ENCODE measurements at regions not wholly inside any gene's neighbourhood (a gene's known extent, or its start where the extent isn't known, plus 50 kb on each side); places are given as distances from the start of the nearest gene placed in this dataset.

DNA sequence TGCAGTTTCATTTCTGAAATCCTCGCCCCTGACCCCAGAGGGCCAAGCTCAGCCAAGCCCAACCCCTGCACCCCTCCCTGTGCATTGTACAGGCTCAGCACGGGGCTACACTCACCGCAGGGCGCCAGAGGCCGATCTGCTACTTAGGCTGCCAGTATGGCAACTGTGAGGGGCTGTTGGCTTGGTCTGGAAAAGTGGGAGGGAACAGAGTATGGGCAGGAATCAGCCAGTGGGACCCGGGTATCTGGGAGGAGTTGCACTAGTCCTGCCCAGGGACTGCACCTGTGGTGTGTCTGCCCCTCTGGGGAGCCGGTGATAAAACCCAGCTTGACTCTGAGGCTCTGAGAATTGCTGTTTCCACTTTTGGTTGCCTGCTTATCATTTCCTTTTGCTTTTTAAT, 167.4 kb upstream of the KIF2A start:
- no peak for DNase-seq (ENCODE audit: low spot score)
- no peaks in the 10 kb centered on the region for H3K27me3 ChIP-seq (ENCODE audit: control insufficient read depth in 4 of 4, insufficient read depth in 4 of 4, low read length in 3 of 4)
- no peaks in the 10 kb centered on the region for H3K36me3 ChIP-seq (ENCODE audit: control insufficient read depth in 4 of 4, insufficient read depth in 3 of 4, low read depth in 1 of 4, low read length in 3 of 4)
- TF ChIP-seq, protein P1, sequence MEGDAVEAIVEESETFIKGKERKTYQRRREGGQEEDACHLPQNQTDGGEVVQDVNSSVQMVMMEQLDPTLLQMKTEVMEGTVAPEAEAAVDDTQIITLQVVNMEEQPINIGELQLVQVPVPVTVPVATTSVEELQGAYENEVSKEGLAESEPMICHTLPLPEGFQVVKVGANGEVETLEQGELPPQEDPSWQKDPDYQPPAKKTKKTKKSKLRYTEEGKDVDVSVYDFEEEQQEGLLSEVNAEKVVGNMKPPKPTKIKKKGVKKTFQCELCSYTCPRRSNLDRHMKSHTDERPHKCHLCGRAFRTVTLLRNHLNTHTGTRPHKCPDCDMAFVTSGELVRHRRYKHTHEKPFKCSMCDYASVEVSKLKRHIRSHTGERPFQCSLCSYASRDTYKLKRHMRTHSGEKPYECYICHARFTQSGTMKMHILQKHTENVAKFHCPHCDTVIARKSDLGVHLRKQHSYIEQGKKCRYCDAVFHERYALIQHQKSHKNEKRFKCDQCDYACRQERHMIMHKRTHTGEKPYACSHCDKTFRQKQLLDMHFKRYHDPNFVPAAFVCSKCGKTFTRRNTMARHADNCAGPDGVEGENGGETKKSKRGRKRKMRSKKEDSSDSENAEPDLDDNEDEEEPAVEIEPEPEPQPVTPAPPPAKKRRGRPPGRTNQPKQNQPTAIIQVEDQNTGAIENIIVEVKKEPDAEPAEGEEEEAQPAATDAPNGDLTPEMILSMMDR (IDR thresholded peaks at IDR 0.05; ENCODE audit: low read depth, low read length, missing input control) = no peak
- no peak for TF ChIP-seq SP1 (IDR thresholded peaks at IDR 0.05)
- TF ChIP-seq FOXA1 (IDR thresholded peaks at IDR 0.05) = no peak
- TF ChIP-seq HNF4A (conservative IDR thresholded peaks at IDR 0.05) = no peak
- TF ChIP-seq YY1 (IDR thresholded peaks at IDR 0.05) = no peak
- TF ChIP-seq JUND (IDR thresholded peaks at IDR 0.05) = no peak
- no peak for TF ChIP-seq HNF4G (IDR thresholded peaks at IDR 0.05)
- no peak for TF ChIP-seq TAF1 (conservative IDR thresholded peaks at IDR 0.05)
- TF ChIP-seq FOXA2 (IDR thresholded peaks at IDR 0.05) = no peak
- TF ChIP-seq, protein P2, sequence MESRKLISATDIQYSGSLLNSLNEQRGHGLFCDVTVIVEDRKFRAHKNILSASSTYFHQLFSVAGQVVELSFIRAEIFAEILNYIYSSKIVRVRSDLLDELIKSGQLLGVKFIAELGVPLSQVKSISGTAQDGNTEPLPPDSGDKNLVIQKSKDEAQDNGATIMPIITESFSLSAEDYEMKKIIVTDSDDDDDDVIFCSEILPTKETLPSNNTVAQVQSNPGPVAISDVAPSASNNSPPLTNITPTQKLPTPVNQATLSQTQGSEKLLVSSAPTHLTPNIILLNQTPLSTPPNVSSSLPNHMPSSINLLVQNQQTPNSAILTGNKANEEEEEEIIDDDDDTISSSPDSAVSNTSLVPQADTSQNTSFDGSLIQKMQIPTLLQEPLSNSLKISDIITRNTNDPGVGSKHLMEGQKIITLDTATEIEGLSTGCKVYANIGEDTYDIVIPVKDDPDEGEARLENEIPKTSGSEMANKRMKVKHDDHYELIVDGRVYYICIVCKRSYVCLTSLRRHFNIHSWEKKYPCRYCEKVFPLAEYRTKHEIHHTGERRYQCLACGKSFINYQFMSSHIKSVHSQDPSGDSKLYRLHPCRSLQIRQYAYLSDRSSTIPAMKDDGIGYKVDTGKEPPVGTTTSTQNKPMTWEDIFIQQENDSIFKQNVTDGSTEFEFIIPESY (IDR thresholded peaks at IDR 0.05) = no peak
- TF ChIP-seq, protein P3, sequence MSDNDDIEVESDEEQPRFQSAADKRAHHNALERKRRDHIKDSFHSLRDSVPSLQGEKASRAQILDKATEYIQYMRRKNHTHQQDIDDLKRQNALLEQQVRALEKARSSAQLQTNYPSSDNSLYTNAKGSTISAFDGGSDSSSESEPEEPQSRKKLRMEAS (IDR thresholded peaks at IDR 0.05) = no peak
- 38% methylated on average over 7 of the region's 7 CpGs for WGBS
- H3K4me3 ChIP-seq (ENCODE audit: low read depth in 1 of 3, low read length in 3 of 3) = no peak overlapping the region
- H3K27ac ChIP-seq (ENCODE audit: low read depth in 1 of 2, low read length in 2 of 2) = no peak overlapping the region
- no peaks in the 10 kb centered on the region for H3K4me1 ChIP-seq (ENCODE audit: control insufficient read depth in 4 of 4, insufficient read depth in 4 of 4, low read length in 3 of 4)
- H3K9me3 ChIP-seq (ENCODE audit: control insufficient read depth in 4 of 4, low read length in 3 of 4) = no peaks in the 10 kb centered on the region
- no peak overlapping the region for H3K9ac ChIP-seq (ENCODE audit: low read depth in 1 of 2, low read length in 2 of 2)

DNA sequence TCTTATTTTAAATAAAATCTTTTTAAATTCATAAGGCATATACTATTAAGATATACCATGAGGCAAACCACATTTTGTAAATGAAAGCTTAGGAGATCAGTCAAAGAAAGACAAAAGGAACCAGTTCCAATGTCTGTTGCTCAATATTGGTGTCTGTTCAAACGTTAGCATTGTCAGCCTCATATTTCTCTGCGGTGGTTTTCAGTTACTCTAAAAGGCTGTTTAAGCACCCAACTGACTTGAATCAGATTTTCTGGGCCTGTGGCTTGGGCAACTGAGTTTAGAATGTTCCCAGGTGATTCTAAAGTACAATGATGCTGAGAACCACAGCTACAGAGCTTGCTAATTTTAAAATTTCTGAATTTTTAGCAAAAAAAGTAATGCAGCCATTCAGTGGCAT, 166.3 kb upstream of the KIF2A start:
- Histone ChIP-seq H3K36me3 (ENCODE audit: control insufficient read depth in 4 of 4, insufficient read depth in 3 of 4, low read depth in 1 of 4, low read length in 3 of 4) (no peaks in the 10 kb centered on the region), H3K27me3 (ENCODE audit: control insufficient read depth in 4 of 4, insufficient read depth in 4 of 4, low read length in 3 of 4) (no peaks in the 10 kb centered on the region), H3K9me3 (ENCODE audit: control insufficient read depth in 4 of 4, low read length in 3 of 4) (no peaks in the 10 kb centered on the region), H3K4me3 (ENCODE audit: low read depth in 1 of 3, low read length in 3 of 3) (no peak overlapping the region), H3K9ac (ENCODE audit: low read depth in 1 of 2, low read length in 2 of 2) (no peak overlapping the region), H3K27ac (ENCODE audit: low read depth in 1 of 2, low read length in 2 of 2) (no peak overlapping the region), H3K4me1 (ENCODE audit: control insufficient read depth in 4 of 4, insufficient read depth in 4 of 4, low read length in 3 of 4) (no peaks in the 10 kb centered on the region)
- no peak for DNase-seq (ENCODE audit: low spot score)
- TF ChIP-seq, protein P3 (IDR thresholded peaks at IDR 0.05) = no peak
- no peak for TF ChIP-seq NR2F2 (IDR thresholded peaks at IDR 0.05)
- TF ChIP-seq, protein P4, sequence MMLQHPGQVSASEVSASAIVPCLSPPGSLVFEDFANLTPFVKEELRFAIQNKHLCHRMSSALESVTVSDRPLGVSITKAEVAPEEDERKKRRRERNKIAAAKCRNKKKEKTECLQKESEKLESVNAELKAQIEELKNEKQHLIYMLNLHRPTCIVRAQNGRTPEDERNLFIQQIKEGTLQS (IDR thresholded peaks at IDR 0.05) = no peak
- no peak for TF ChIP-seq EGR1 (IDR thresholded peaks at IDR 0.05; ENCODE audit: low read depth in 2 of 2)
- TF ChIP-seq, protein P2 (IDR thresholded peaks at IDR 0.05) = no peak
- no peak for TF ChIP-seq HNF4G (IDR thresholded peaks at IDR 0.05)
- TF ChIP-seq, protein P1 (IDR thresholded peaks at IDR 0.05; ENCODE audit: low read depth, low read length, missing input control) = no peak
- no peak for TF ChIP-seq RAD21 (IDR thresholded peaks at IDR 0.05)
- no peak for TF ChIP-seq YY1 (IDR thresholded peaks at IDR 0.05)
- TF ChIP-seq SP1 (IDR thresholded peaks at IDR 0.05) = no peak
- no peak for TF ChIP-seq GABPA (IDR thresholded peaks at IDR 0.05 in 1 of 2, conservative IDR thresholded peaks at IDR 0.05 in 1 of 2)
- TF ChIP-seq FOXA1 (IDR thresholded peaks at IDR 0.05) = no peak
- TF ChIP-seq TAF1 (conservative IDR thresholded peaks at IDR 0.05) = no peak
- TF ChIP-seq FOXA2 (IDR thresholded peaks at IDR 0.05) = no peak
- TF ChIP-seq HNF4A (conservative IDR thresholded peaks at IDR 0.05) = no peak
- TF ChIP-seq, protein P5, sequence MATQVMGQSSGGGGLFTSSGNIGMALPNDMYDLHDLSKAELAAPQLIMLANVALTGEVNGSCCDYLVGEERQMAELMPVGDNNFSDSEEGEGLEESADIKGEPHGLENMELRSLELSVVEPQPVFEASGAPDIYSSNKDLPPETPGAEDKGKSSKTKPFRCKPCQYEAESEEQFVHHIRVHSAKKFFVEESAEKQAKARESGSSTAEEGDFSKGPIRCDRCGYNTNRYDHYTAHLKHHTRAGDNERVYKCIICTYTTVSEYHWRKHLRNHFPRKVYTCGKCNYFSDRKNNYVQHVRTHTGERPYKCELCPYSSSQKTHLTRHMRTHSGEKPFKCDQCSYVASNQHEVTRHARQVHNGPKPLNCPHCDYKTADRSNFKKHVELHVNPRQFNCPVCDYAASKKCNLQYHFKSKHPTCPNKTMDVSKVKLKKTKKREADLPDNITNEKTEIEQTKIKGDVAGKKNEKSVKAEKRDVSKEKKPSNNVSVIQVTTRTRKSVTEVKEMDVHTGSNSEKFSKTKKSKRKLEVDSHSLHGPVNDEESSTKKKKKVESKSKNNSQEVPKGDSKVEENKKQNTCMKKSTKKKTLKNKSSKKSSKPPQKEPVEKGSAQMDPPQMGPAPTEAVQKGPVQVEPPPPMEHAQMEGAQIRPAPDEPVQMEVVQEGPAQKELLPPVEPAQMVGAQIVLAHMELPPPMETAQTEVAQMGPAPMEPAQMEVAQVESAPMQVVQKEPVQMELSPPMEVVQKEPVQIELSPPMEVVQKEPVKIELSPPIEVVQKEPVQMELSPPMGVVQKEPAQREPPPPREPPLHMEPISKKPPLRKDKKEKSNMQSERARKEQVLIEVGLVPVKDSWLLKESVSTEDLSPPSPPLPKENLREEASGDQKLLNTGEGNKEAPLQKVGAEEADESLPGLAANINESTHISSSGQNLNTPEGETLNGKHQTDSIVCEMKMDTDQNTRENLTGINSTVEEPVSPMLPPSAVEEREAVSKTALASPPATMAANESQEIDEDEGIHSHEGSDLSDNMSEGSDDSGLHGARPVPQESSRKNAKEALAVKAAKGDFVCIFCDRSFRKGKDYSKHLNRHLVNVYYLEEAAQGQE (IDR thresholded peaks at IDR 0.05) = no peak
- no peak for TF ChIP-seq JUND (IDR thresholded peaks at IDR 0.05)
- no peak for TF ChIP-seq RXRA (IDR thresholded peaks at IDR 0.05)
- 49% methylated on average over 2 of the region's 2 CpGs for WGBS
